K562 (cell line): ENCODE measurements at regions not wholly inside any gene's neighbourhood (a gene's known extent, or its start where the extent isn't known, plus 50 kb on each side); places are given as distances from the start of the nearest gene placed in this dataset.

Experiments
- ATAC-seq: fragments of 200-7000 bp; cut with Tn5 transposase; 3 replicates; pipeline ENCODE4 v1.9.1; 2020; ENCODE audit warnings: moderate library complexity
- BruUV-seq: library from RNA; stranded (reverse); fragments of 400-500 nt; replicated peaks from 2 replicates; lab custom pipeline; 2021; lab: Mats Ljungman, UMichigan
- CTCF ChIA-PET: fragments of 300-600 bp; formaldehyde crosslinking; extraction: SDS; loops from one replicate; lab custom pipeline; 2021; ENCODE audit warnings: low intra/inter-chr PET ratio; lab: Yijun Ruan, JAX
- POLR2A ChIA-PET: fragments of 300-600, 350-650 bp; sonication (Branson Sonifier 250); formaldehyde crosslinking; extraction: SDS; loops from one replicate; lab custom pipeline; 2021; ENCODE audit warnings: antibody characterized with exemption, inconsistent platforms; lab: Yijun Ruan, JAX
- DNase-seq, 4 experiments: peaks; one replicate each; pipeline versions ENCODE4 v3.0.0 to v3.0.0-alpha.2; 2011 to 2018; ENCODE audit warnings: low spot score in 3 of 4, mixed read lengths in 3 of 4; ENCODE audit errors: extremely low read depth in 1 of 4
- FAIRE-seq: peaks from 2 replicates; lab custom pipeline; 2011; peaks lifted over from hg19 to GRCh38; lab: Jason Lieb, UNC
- H2AFZ ChIP-seq: 2 replicates; pipeline ENCODE4 v1.6.0; 2011; ENCODE audit warnings: low read depth, low read length, control low read depth, inconsistent platforms
- H3K27ac ChIP-seq: fragments of 200-600 bp; 3 replicates; pipeline ENCODE4 v1.8.0; 2011; ENCODE audit warnings: low read depth, mild to moderate bottlenecking, control low read depth, inconsistent platforms, low read length, moderate library complexity, mixed read lengths; ENCODE audit errors: extremely low read depth
- H3K27me3 ChIP-seq, 2 experiments: fragments of 300-600 bp in 1 of 2; 2 replicates in 1 of 2; 3 replicates in 1 of 2; pipeline versions ENCODE4 v1.6.0 to v1.8.0; 2011; ENCODE audit warnings: inconsistent platforms in 2 of 2, low read length in 2 of 2, mild to moderate bottlenecking in 1 of 2, mixed read lengths in 1 of 2, moderate library complexity in 1 of 2; ENCODE audit not compliant: control insufficient read depth in 2 of 2, insufficient read depth in 2 of 2
- H3K36me3 ChIP-seq: fragments of 300-600 bp; 3 replicates; pipeline ENCODE4 v1.8.0; 2011; ENCODE audit warnings: mild to moderate bottlenecking, low read length, inconsistent platforms; ENCODE audit not compliant: control insufficient read depth, insufficient read depth
- H3K4me1 ChIP-seq, 2 experiments: fragments of 200-600 bp in 1 of 2; replicated peaks in 1 of 2; 2 replicates in 1 of 2; 3 replicates in 1 of 2; pipeline versions ENCODE4 v1.5.1 to v1.8.0; 2011; ENCODE audit warnings: inconsistent platforms in 2 of 2, low read length in 2 of 2, mild to moderate bottlenecking in 1 of 2, mixed read lengths in 1 of 2, moderate library complexity in 1 of 2; ENCODE audit not compliant: control insufficient read depth in 2 of 2, insufficient read depth in 2 of 2
- H3K4me2 ChIP-seq: 2 replicates; pipeline ENCODE4 v1.6.1; 2011; ENCODE audit warnings: low read length, control low read depth, inconsistent platforms, mixed read lengths; ENCODE audit not compliant: insufficient read depth
- H3K4me3 ChIP-seq: fragments of 200-600 bp; sonication (generic), shearing (Covaris generic); 2 replicates; pipeline ENCODE4 v1.5.1; 2016; ENCODE audit warnings: control low read depth, inconsistent platforms
- H3K79me2 ChIP-seq: fragments of 200-600 bp; 3 replicates; pipeline ENCODE4 v1.8.0; 2011; ENCODE audit warnings: low read length, inconsistent platforms; ENCODE audit not compliant: control insufficient read depth, insufficient read depth
- H3K9ac ChIP-seq, 2 experiments: 2 replicates each; pipeline versions ENCODE4 v1.6.0 to v1.6.1; 2011; ENCODE audit warnings: low read depth in 2 of 2, low read length in 2 of 2, control low read depth in 1 of 2, inconsistent platforms in 1 of 2, mild to moderate bottlenecking in 1 of 2, mixed read lengths in 1 of 2; ENCODE audit not compliant: insufficient read depth in 1 of 2
- H3K9me1 ChIP-seq: one replicate; pipeline ENCODE4 v1.6.0; 2011; ENCODE audit warnings: inconsistent platforms, mild to moderate bottlenecking, low read length, moderate library complexity; ENCODE audit not compliant: control insufficient read depth, insufficient read depth
- H3K9me3 ChIP-seq: replicated peaks from 2 replicates; pipeline ENCODE4 v1.5.1; 2011; ENCODE audit warnings: low read depth, low read length, inconsistent platforms; ENCODE audit not compliant: control insufficient read depth, insufficient read depth
- H4K20me1 ChIP-seq: replicated peaks from 2 replicates; pipeline ENCODE4 v1.6.1; 2011; ENCODE audit warnings: low read length, inconsistent platforms, mixed read lengths; ENCODE audit not compliant: control insufficient read depth, insufficient read depth
- CREM ChIP-seq: IDR thresholded peaks from 2 replicates; pipeline ENCODE4 v1.6.1; 2014; ENCODE audit warnings: antibody characterized with exemption, low read depth
- DNMT1 ChIP-seq: fragments of 450-650 bp; IDR thresholded peaks from 2 replicates; pipeline ENCODE4 v1.6.1; 2016; ENCODE audit warnings: antibody characterized with exemption, mild to moderate bottlenecking
- EHMT2 ChIP-seq: fragments of 450-650 bp; IDR thresholded peaks from 2 replicates; pipeline ENCODE4 v1.6.1; 2018; ENCODE audit warnings: antibody characterized with exemption
- GABPB1 ChIP-seq: sonication (generic); formaldehyde crosslinking; IDR thresholded peaks from 2 replicates; pipeline ENCODE4 v1.8.0; 2022; ENCODE audit warnings: mild to moderate bottlenecking, missing genetic modification reagents
- NONO ChIP-seq, 2 experiments: fragments of 200-400 bp in 1 of 2; fragments of 450-650 bp in 1 of 2; formaldehyde crosslinking in 1 of 2; IDR thresholded peaks; 2 replicates each; pipeline ENCODE4 v1.6.1; 2017; ENCODE audit warnings: low read depth in 2 of 2, mild to moderate bottlenecking in 2 of 2, moderate library complexity in 2 of 2, low read length in 1 of 2
- NUFIP1 ChIP-seq: fragments of 450-650 bp; IDR thresholded peaks from 2 replicates; pipeline ENCODE4 v1.6.1; 2018; ENCODE audit not compliant: partially characterized antibody
- RNF2 ChIP-seq: sonication (generic); IDR thresholded peaks from 2 replicates; pipeline ENCODE4 v1.6.1; 2016
- TAL1 ChIP-seq: fragments of 450-650 bp; IDR thresholded peaks from 2 replicates; pipeline ENCODE4 v1.6.1; 2016; ENCODE audit warnings: mild to moderate bottlenecking
- ZNF121 ChIP-seq: sonication (generic); formaldehyde crosslinking; conservative IDR thresholded peaks from 2 replicates; pipeline ENCODE4 v1.8.0; 2022; ENCODE audit warnings: missing genetic modification reagents
- WGBS: fragments of 100-300 bp; shearing (Covaris generic); methylation state at CpG from one replicate; pipeline ENCODE4 v1.1.6; 2016; ENCODE audit warnings: low coverage, mixed read lengths; ENCODE audit not compliant: insufficient coverage; ENCODE audit errors: missing lambda C conversion rate; 5-methylcytosine and 5-hydroxymethylcytosine counted together
- in situ Hi-C: fragments of 300-500 bp; cut with MboI; formaldehyde crosslinking; loops from 4 replicates; pipeline ENCODE4 v1.15.0; 2018; ENCODE audit warnings: inconsistent platforms, mixed read lengths
- intact Hi-C: fragments of 100-400 bp; cut with micrococcal nuclease; formaldehyde crosslinking; loops from 2 replicates; pipeline ENCODE4 v1.14.2; 2022
- TF ChIP-seq, protein P1 (sequence below): fragments of 250-450 bp; sonication (Bioruptor Pico); IDR thresholded peaks from 2 replicates; pipeline ENCODE4 v1.5.0; 2022; ENCODE audit warnings: mild to moderate bottlenecking
- TF ChIP-seq, protein P2 (sequence below): sonication (generic); formaldehyde crosslinking; IDR thresholded peaks from 2 replicates; pipeline ENCODE4 v1.8.0; 2022; ENCODE audit warnings: mild to moderate bottlenecking, missing genetic modification reagents, borderline replicate concordance
- TF ChIP-seq, protein P3 (sequence below), 2 experiments: fragments of 450-650 bp; IDR thresholded peaks; 2 replicates each; pipeline ENCODE4 v1.6.1; 2016; ENCODE audit warnings: mild to moderate bottlenecking in 2 of 2, borderline replicate concordance in 1 of 2, low read depth in 1 of 2, moderate library complexity in 1 of 2

DNA sequence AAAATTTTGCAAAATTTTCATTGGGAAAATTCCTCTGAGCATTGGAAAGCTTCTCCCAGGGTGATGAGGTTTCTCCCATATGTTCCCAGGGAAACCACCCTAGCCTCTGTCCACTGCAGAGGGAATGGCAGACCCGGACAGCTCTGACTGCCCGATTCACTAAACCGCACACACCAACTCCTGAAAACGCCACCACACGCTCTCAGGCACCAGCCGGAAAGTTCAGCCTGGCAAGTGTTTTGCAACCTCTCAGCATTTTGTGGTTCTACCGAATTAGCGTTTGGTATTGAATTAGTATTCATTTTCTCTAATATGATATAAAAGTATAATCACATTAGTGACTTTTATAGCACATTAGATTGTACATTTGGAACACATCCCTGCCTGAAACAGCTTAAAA lies 213.4 kb downstream of the PHETA1 start:
- intact Hi-C loops: no loop called here
- no peaks in the 10 kb centered on the region for H3K4me1 ChIP-seq
- POLR2A ChIA-PET: no interaction called here
- H3K9me3 ChIP-seq: no peaks in the 10 kb centered on the region
- BruUV-seq: no TSS peak
- H3K9ac ChIP-seq: no peak overlapping the region
- DNase-seq: no peak
- WGBS: 0% methylated on average over 8 of the region's 8 CpGs
- H3K9me1 ChIP-seq: no peaks in the 10 kb centered on the region
- no peak overlapping the region for H3K27ac ChIP-seq
- ATAC-seq: no peak
- CTCF ChIA-PET: no interaction called here
- H2AFZ ChIP-seq: no peak overlapping the region
- H3K36me3 ChIP-seq: no peaks in the 10 kb centered on the region
- H3K27me3 ChIP-seq: peaks cover 24 to 54% of the 10 kb centered on the region in 2 experiments; a peak in 4 of 5 replicates
- H3K4me3 ChIP-seq: no peak overlapping the region
- no peak for FAIRE-seq
- in situ Hi-C loops: no loop called here
- TF ChIP-seq, protein P1, sequence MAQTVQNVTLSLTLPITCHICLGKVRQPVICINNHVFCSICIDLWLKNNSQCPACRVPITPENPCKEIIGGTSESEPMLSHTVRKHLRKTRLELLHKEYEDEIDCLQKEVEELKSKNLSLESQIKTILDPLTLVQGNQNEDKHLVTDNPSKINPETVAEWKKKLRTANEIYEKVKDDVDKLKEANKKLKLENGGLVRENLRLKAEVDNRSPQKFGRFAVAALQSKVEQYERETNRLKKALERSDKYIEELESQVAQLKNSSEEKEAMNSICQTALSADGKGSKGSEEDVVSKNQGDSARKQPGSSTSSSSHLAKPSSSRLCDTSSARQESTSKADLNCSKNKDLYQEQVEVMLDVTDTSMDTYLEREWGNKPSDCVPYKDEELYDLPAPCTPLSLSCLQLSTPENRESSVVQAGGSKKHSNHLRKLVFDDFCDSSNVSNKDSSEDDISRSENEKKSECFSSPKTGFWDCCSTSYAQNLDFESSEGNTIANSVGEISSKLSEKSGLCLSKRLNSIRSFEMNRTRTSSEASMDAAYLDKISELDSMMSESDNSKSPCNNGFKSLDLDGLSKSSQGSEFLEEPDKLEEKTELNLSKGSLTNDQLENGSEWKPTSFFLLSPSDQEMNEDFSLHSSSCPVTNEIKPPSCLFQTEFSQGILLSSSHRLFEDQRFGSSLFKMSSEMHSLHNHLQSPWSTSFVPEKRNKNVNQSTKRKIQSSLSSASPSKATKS: no peak
- no peak for TF ChIP-seq GABPB1 (CRISPR knock-in tag)
- TF ChIP-seq EHMT2: no peak
- no peak for TF ChIP-seq DNMT1
- TF ChIP-seq, protein P2, sequence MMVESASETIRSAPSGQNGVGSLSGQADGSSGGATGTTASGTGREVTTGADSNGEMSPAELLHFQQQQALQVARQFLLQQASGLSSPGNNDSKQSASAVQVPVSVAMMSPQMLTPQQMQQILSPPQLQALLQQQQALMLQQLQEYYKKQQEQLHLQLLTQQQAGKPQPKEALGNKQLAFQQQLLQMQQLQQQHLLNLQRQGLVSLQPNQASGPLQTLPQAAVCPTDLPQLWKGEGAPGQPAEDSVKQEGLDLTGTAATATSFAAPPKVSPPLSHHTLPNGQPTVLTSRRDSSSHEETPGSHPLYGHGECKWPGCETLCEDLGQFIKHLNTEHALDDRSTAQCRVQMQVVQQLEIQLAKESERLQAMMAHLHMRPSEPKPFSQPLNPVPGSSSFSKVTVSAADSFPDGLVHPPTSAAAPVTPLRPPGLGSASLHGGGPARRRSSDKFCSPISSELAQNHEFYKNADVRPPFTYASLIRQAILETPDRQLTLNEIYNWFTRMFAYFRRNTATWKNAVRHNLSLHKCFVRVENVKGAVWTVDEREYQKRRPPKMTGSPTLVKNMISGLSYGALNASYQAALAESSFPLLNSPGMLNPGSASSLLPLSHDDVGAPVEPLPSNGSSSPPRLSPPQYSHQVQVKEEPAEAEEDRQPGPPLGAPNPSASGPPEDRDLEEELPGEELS (CRISPR knock-in tag): no peak
- TF ChIP-seq ZNF121 (CRISPR knock-in tag): no peak
- TF ChIP-seq RNF2: no peak
- TF ChIP-seq TAL1: no peak
- TF ChIP-seq CREM: no peak
- no peak for TF ChIP-seq NUFIP1
- TF ChIP-seq, protein P3, sequence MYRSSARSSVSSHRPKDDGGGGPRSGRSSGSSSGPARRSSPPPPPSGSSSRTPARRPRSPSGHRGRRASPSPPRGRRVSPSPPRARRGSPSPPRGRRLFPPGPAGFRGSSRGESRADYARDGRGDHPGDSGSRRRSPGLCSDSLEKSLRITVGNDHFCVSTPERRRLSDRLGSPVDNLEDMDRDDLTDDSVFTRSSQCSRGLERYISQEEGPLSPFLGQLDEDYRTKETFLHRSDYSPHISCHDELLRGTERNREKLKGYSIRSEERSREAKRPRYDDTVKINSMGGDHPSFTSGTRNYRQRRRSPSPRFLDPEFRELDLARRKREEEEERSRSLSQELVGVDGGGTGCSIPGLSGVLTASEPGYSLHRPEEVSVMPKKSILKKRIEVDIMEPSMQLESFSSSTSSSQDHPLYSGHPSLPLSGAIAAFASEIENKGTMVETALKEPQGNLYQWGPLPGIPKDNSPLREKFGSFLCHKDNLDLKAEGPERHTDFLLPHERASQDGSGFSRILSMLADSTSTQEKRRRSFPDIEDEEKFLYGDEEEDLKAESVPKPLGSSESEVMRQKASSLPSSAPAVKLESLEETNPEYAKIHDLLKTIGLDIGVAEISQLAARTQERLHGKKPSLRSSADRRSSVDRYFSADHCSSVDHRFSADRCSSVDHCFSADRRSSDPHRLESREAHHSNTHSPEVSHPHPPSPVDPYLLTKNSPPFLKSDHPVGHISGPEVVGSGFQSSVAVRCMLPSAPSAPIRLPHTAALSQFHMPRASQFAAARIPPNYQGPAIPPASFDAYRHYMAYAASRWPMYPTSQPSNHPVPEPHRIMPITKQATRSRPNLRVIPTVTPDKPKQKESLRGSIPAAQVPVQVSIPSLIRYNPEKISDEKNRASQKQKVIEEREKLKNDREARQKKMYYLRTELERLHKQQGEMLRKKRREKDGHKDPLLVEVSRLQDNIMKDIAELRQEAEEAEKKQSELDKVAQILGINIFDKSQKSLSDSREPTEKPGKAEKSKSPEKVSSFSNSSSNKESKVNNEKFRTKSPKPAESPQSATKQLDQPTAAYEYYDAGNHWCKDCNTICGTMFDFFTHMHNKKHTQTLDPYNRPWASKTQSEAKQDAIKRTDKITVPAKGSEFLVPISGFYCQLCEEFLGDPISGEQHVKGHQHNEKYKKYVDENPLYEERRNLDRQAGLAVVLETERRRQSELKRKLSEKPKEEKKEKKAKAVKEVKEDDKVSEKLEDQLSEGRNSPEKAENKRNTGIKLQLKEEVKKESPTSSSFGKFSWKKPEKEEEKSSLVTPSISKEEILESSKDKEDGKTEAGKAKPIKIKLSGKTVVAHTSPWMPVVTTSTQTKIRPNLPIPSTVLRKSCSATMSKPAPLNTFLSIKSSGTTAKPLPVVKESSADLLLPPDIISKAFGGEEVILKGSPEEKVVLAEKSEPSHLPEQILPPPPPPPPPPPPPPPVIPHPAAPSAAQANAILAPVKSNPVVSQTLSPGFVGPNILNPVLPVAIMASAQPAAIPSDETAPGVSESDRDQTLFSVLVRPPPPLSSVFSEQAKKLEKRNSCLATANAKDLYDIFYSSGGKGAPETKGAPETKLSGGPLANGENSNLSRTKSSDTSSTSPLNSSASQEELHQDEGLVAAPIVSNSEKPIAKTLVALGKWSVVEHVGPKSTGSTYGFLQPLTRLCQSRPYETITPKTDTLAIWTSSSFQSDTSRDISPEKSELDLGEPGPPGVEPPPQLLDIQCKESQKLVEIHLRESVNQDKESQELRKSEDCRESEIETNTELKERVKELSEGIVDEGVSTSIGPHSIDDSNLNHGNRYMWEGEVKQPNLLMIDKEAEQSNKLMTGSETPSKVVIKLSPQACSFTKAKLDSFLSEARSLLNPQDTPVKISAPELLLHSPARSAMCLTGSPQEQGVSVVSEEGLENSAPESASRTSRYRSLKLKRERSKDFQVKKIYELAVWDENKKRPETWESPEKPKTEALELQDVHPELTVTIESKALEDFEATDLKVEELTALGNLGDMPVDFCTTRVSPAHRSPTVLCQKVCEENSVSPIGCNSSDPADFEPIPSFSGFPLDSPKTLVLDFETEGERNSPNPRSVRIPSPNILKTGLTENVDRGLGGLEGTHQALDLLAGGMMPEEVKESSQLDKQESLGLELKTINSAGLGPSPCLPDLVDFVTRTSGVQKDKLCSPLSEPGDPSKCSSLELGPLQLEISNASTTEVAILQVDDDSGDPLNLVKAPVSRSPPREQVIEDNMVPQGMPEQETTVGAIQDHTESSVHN (IDR thresholded peaks at IDR 0.05; ENCODE audit: borderline replicate concordance in 1 of 2, low read depth in 1 of 2): no peak
- TF ChIP-seq NONO (IDR thresholded peaks at IDR 0.05; ENCODE audit: low read depth in 2 of 2, low read length in 1 of 2): no peak
- 0 out of 2 replicates have a peak, but pooled peaks cover 3% of the 10 kb centered on the region for H4K20me1 ChIP-seq
- H3K79me2 ChIP-seq: no peaks in the 10 kb centered on the region
- no peak overlapping the region for H3K4me2 ChIP-seq
